Ovary (tissue), 7 donors: ENCODE measurements at regions not wholly inside any gene's neighbourhood (a gene's known extent, or its start where the extent isn't known, plus 50 kb on each side); places are given as distances from the start of the nearest gene placed in this dataset.

Experiments used
- DNase-seq, 5 donors: peaks; one replicate each; pipeline ENCODE4 v3.0.0-alpha.2; 2019 to 2020
- H3K27ac ChIP-seq, 2 donors: fragments of 200-600 bp; one replicate each; pipeline versions ENCODE4 v1.5.1 to v1.8.0; 2019 to 2022
- H3K27me3 ChIP-seq: fragments of 200-600 bp; one replicate; pipeline ENCODE4 v1.8.0; 2022
- H3K36me3 ChIP-seq: fragments of 200-600 bp; sonication (generic); one replicate; pipeline ENCODE4 v1.5.1; 2019
- H3K4me1 ChIP-seq: one replicate; pipeline ENCODE4 v1.8.1; 2013; ENCODE audit warnings: mild to moderate bottlenecking, moderate library complexity; ENCODE audit not compliant: insufficient read depth
- H3K4me3 ChIP-seq: fragments of 200-600 bp; sonication (generic); one replicate; pipeline ENCODE4 v1.5.1; 2017
- H3K9me3 ChIP-seq, 2 donors: fragments of 200-600 bp in 1 of 2; sonication (generic) in 1 of 2; one replicate each; pipeline versions ENCODE4 v1.5.1 to v1.8.1; 2013 to 2019; ENCODE audit warnings: mild to moderate bottlenecking in 1 of 2, moderate library complexity in 1 of 2
- CTCF ChIP-seq, 3 donors: fragments of 450-650 bp in 2 of 3; fragments of 200-600 bp in 1 of 3; IDR thresholded peaks; one replicate each; pipeline versions ENCODE4 v1.5.1 to v1.8.0; 2016 to 2022; ENCODE audit warnings: antibody characterized with exemption in 3 of 3, mild to moderate bottlenecking in 1 of 3
- EP300 ChIP-seq: sonication (generic); formaldehyde crosslinking; IDR thresholded peaks from one replicate; pipeline ENCODE4 v1.6.1; 2017; ENCODE audit warnings: antibody characterized with exemption
- POLR2A ChIP-seq: fragments of 450-650 bp; IDR thresholded peaks from one replicate; pipeline ENCODE4 v1.6.1; 2017; ENCODE audit warnings: antibody characterized with exemption, mild to moderate bottlenecking, moderate library complexity
- WGBS, 3 donors: extraction: QIAGEN DNeasy Blood & Tissue Kit in 1 of 3; methylation state at CpG; one replicate each; pipeline versions ENCODE4 v1.1.5 to v1.1.7; 2013 to 2017; 5-methylcytosine and 5-hydroxymethylcytosine counted together
- intact Hi-C, 4 donors: fragments of 100-400 bp; cut with DNase I; formaldehyde crosslinking; loops; one replicate each; pipeline versions ENCODE4 v1.11.0 to v1.15.1; 2022 to 2023
- donor health status: DM: no; HTN: no; CAD: no; lungs with moderate emphysema.
- donor health status: DM: no; HTN: no; CAD: no.
- donor health status: Bipolar disorder and iron deficiency.
- donor health status: DM: no; HTN: no; CAD: no.
- donor health status: DM: yes; HTN: yes; CAD: no.

- no peaks in the 10 kb centered on the region for H3K36me3 ChIP-seq
- H3K27me3 ChIP-seq = no peaks in the 10 kb centered on the region
- no peak overlapping the region for H3K27ac ChIP-seq
- no peak for TF ChIP-seq POLR2A
- no peak for TF ChIP-seq CTCF (IDR thresholded peaks at IDR 0.05)
- WGBS, 3 donors = 79 to 94% (median 93%) methylated on average over 3 of the region's 3 CpGs
- no peak for DNase-seq
- H3K9me3 ChIP-seq = no peaks in the 10 kb centered on the region
- no peak overlapping the region for H3K4me3 ChIP-seq
- peaks cover 2% of the 10 kb centered on the region for H3K4me1 ChIP-seq
- intact Hi-C loops = no loop called here
Observed at GRCh38 chr2:12289120-12289802, 427.5 kb upstream of the TRIB2 start.

GRCh38 chr2:12291303-12291702 is 425.4 kb upstream of the TRIB2 start:
- H3K36me3 ChIP-seq = no peaks in the 10 kb centered on the region
- no peak overlapping the region for H3K27ac ChIP-seq
- no peak for TF ChIP-seq EP300
- no peak for TF ChIP-seq POLR2A
- TF ChIP-seq CTCF (IDR thresholded peaks at IDR 0.05) = no peak
- H3K4me3 ChIP-seq = no peak overlapping the region
- 62 to 80% (median 72%) methylated on average over 1 of the region's 1 CpG for WGBS, 3 donors
- peaks cover 2% of the 10 kb centered on the region for H3K4me1 ChIP-seq
- intact Hi-C loops = no loop called here
- H3K9me3 ChIP-seq = no peaks in the 10 kb centered on the region
- no peaks in the 10 kb centered on the region for H3K27me3 ChIP-seq
- DNase-seq = no peak

- DNase-seq = no peak
- H3K27me3 ChIP-seq = no peaks in the 10 kb centered on the region
- intact Hi-C loops = no loop called here
- no peaks in the 10 kb centered on the region for H3K9me3 ChIP-seq
- no peak overlapping the region for H3K4me3 ChIP-seq
- H3K36me3 ChIP-seq = no peaks in the 10 kb centered on the region
- H3K27ac ChIP-seq = no peak overlapping the region
- WGBS, 3 donors = 92 to 97% (median 93%) methylated on average over 1 of the region's 1 CpG
- TF ChIP-seq CTCF (IDR thresholded peaks at IDR 0.05) (no peak), EP300 (no peak), POLR2A (no peak)
- no peaks in the 10 kb centered on the region for H3K4me1 ChIP-seq
Observed at GRCh38 chr2:12293874-12294273, 422.9 kb upstream of the TRIB2 start.

GRCh38 chr2:12295856-12296519 is 420.7 kb upstream of the TRIB2 start:
- intact Hi-C loops = no loop called here
- Histone ChIP-seq H3K27ac (no peak overlapping the region), H3K9me3 (no peaks in the 10 kb centered on the region), H3K36me3 (no peaks in the 10 kb centered on the region), H3K27me3 (no peaks in the 10 kb centered on the region), H3K4me3 (no peak overlapping the region), H3K4me1 (no peaks in the 10 kb centered on the region)
- 93 to 99% (median 95%) methylated on average over 4 of the region's 4 CpGs for WGBS, 3 donors
- no peak for TF ChIP-seq CTCF (IDR thresholded peaks at IDR 0.05)
- TF ChIP-seq POLR2A = no peak
- no peak for TF ChIP-seq EP300
- no peak for DNase-seq
